Tibial artery (tissue), 4 donors: ENCODE measurements at regions not wholly inside any gene's neighbourhood (a gene's known extent, or its start where the extent isn't known, plus 50 kb on each side); places are given as distances from the start of the nearest gene placed in this dataset.

Experiments used
- DNase-seq, 2 donors: peaks; one replicate each; pipeline ENCODE4 v3.0.0-alpha.2; 2019
- H3K27ac ChIP-seq, 2 donors: fragments of 200-600 bp; sonication (generic) in 1 of 2; 1 replicate in 1 of 2; 2 replicates in 1 of 2; pipeline ENCODE4 v1.5.1; 2018 to 2019; ENCODE audit warnings: mild to moderate bottlenecking in 1 of 2
- H3K27me3 ChIP-seq, 2 donors: fragments of 200-600 bp; sonication (generic) in 1 of 2; one replicate each; pipeline versions ENCODE4 v1.5.1 to v1.6.0; 2016 to 2019
- H3K36me3 ChIP-seq, 3 donors: fragments of 200-600 bp; sonication (generic) in 2 of 3; one replicate each; pipeline ENCODE4 v1.5.1; 2016 to 2019; ENCODE audit warnings: mild to moderate bottlenecking in 2 of 3
- H3K4me1 ChIP-seq, 4 donors: fragments of 200-600 bp; sonication (generic) in 2 of 4; 1 replicate in 3 of 4; 2 replicates in 1 of 4; pipeline ENCODE4 v1.5.1; 2016 to 2019
- H3K4me3 ChIP-seq, 2 donors: fragments of 200-600 bp; sonication (generic) in 1 of 2; 1 replicate in 1 of 2; 2 replicates in 1 of 2; pipeline ENCODE4 v1.5.1; 2018 to 2019; ENCODE audit warnings: mild to moderate bottlenecking in 2 of 2
- H3K9me3 ChIP-seq, 3 donors: fragments of 200-600 bp; sonication (generic) in 1 of 3; one replicate each; pipeline ENCODE4 v1.5.1; 2016 to 2019
- intact Hi-C: fragments of 100-400 bp; cut with DNase I; formaldehyde crosslinking; loops from one replicate; pipeline ENCODE4 v1.15.0; 2023; ENCODE audit warnings: low total_unique reads
- TF ChIP-seq, protein P1 (sequence below), 2 experiments: fragments of 200-600 bp in 1 of 2; fragments of 450-650 bp in 1 of 2; IDR thresholded peaks; one replicate each; pipeline ENCODE4 v1.5.1; 2017 to 2019; ENCODE audit warnings: antibody characterized with exemption in 2 of 2, mild to moderate bottlenecking in 1 of 2, moderate library complexity in 1 of 2

- Histone ChIP-seq H3K4me1 (peaks cover 0 to 10% (median 0%) of the 10 kb centered on the region in 4 donors), H3K9me3 (no peaks in the 10 kb centered on the region), H3K4me3 (no peak overlapping the region), H3K36me3 (no peaks in the 10 kb centered on the region), H3K27ac (no peak overlapping the region), H3K27me3 (no peaks in the 10 kb centered on the region)
- no peak for DNase-seq
- TF ChIP-seq, protein P1, sequence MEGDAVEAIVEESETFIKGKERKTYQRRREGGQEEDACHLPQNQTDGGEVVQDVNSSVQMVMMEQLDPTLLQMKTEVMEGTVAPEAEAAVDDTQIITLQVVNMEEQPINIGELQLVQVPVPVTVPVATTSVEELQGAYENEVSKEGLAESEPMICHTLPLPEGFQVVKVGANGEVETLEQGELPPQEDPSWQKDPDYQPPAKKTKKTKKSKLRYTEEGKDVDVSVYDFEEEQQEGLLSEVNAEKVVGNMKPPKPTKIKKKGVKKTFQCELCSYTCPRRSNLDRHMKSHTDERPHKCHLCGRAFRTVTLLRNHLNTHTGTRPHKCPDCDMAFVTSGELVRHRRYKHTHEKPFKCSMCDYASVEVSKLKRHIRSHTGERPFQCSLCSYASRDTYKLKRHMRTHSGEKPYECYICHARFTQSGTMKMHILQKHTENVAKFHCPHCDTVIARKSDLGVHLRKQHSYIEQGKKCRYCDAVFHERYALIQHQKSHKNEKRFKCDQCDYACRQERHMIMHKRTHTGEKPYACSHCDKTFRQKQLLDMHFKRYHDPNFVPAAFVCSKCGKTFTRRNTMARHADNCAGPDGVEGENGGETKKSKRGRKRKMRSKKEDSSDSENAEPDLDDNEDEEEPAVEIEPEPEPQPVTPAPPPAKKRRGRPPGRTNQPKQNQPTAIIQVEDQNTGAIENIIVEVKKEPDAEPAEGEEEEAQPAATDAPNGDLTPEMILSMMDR (IDR thresholded peaks at IDR 0.05), result no peak
- intact Hi-C loops, result no loop called here
Measured at GRCh38 chr21:28227881-28228635, 764.6 kb downstream of the LTN1 start.

DNA sequence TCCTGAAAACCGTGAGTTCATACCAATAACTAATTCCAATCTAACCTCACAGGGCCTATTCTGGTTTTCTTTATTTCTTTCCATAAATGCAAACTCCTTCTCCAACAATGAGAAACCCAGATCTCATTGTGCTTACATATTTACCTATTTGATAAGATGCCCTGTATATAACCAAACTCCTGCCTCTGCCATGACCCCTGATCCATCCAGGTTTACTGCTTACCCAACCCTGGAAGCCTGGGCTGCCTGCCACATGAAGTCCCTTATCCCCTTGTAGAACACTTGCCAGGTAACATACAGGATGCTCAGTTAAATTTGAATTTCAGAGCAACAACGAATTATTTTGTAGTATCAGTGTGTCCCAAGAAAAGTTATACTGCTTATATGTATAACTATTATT lies 766.1 kb downstream of the LTN1 start:
- H3K4me1 ChIP-seq, result peaks cover 0 to 10% (median 0%) of the 10 kb centered on the region in 4 donors
- H3K27me3 ChIP-seq, result no peaks in the 10 kb centered on the region
- no peak overlapping the region for H3K27ac ChIP-seq
- H3K36me3 ChIP-seq, result no peaks in the 10 kb centered on the region
- TF ChIP-seq, protein P1 (IDR thresholded peaks at IDR 0.05), result no peak
- intact Hi-C loops, result no loop called here
- no peak overlapping the region for H3K4me3 ChIP-seq
- H3K9me3 ChIP-seq, result no peaks in the 10 kb centered on the region
- no peak for DNase-seq

DNA sequence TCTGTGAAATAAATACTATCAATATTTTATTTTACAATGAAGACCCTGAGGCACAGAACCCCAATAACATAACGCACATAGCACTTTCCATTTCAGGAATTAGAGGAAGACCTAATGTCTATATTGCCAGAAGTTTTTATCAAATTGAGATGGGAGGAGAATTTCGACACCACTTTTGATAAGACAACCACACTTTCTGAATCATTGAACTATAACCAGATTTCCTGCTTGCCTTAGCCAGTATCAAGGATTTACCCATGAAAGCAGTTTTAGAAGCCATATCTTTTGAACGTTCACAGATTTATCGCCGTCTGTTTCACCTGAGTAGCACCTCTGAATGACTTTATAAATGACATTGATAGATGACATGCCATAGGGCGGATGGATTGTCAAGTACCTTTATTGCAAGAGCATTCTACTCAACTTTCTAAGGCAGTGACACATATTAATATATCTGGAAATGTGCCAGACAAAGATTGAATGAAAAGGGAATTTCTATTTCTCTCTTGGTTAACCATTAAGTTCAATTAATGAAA lies 768.4 kb downstream of the LTN1 start:
- H3K4me3 ChIP-seq, result no peak overlapping the region
- no peaks in the 10 kb centered on the region for H3K27me3 ChIP-seq
- peaks cover 0 to 19% (median 0%) of the 10 kb centered on the region in 4 donors for H3K4me1 ChIP-seq
- H3K27ac ChIP-seq, result no peak overlapping the region
- TF ChIP-seq, protein P1 (IDR thresholded peaks at IDR 0.05), result no peak
- intact Hi-C loops, result no loop called here
- no peaks in the 10 kb centered on the region for H3K9me3 ChIP-seq
- no peak for DNase-seq
- H3K36me3 ChIP-seq, result no peaks in the 10 kb centered on the region

DNA sequence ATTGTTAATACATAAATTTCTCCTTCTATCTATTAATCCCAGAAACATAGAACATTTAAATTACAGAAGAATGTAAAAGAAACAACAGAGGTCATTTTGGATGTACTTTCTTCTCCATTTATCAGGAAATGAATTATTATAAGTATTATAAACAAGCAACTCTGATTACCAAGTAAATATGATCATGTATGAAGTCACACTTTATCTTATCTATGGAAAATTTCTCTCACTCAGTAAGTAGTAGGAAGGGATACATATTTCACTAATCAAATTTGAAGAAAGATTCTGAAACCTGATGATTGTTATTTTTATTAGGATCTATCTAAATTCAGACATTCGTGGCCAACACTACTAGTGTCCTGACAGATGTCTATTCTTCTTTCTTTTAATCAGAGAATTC lies 770.7 kb downstream of the LTN1 start:
- TF ChIP-seq, protein P1 (IDR thresholded peaks at IDR 0.05), result no peak
- Histone ChIP-seq H3K27me3 (no peaks in the 10 kb centered on the region), H3K36me3 (no peaks in the 10 kb centered on the region), H3K9me3 (no peaks in the 10 kb centered on the region), H3K27ac (no peak overlapping the region), H3K4me1 (peaks cover 0 to 9% (median 0%) of the 10 kb centered on the region in 4 donors), H3K4me3 (no peak overlapping the region)
- intact Hi-C loops, result no loop called here
- no peak for DNase-seq

GRCh38 chr21:28220680-28221079 lies 772.0 kb downstream of the LTN1 start:
- Histone ChIP-seq H3K9me3 (no peaks in the 10 kb centered on the region), H3K27me3 (no peaks in the 10 kb centered on the region), H3K4me1 (peaks cover 0 to 14% (median 0%) of the 10 kb centered on the region in 4 donors), H3K4me3 (no peak overlapping the region), H3K36me3 (no peaks in the 10 kb centered on the region), H3K27ac (no peak overlapping the region)
- DNase-seq, result no peak
- intact Hi-C loops, result no loop called here
- TF ChIP-seq, protein P1 (IDR thresholded peaks at IDR 0.05), result no peak
